ENCODE measurements at regions not wholly inside any gene's neighbourhood (a gene's known extent, or its start where the extent isn't known, plus 50 kb on each side); places are given as distances from the start of the nearest gene placed in this dataset.
A peak's percentile ranks its signal among the peaks of the same experiment; 100 is the strongest.

GRCh38 chr3:31226346-31226745 is 306.4 kb upstream of the STT3B start:
- no peaks in the 10 kb centered on the region for H3K36me3 ChIP-seq (ENCODE audit: control insufficient read depth, insufficient read depth, low read length)
- H3K27me3 Mint-ChIP-seq (ENCODE audit: low read depth in 2 of 2) = no peaks in the 10 kb centered on the region
- peak in 1 of 2 donors; percentile 61 for DNase-seq
- H3K36me3 Mint-ChIP-seq = no peaks in the 10 kb centered on the region
- peak; percentile 22 to 57 (median 35) for ATAC-seq
- peaks cover 46% of the 10 kb centered on the region for H3K4me1 ChIP-seq (ENCODE audit: control insufficient read depth, insufficient read depth, low read length)
- peaks cover 55 to 63% of the 10 kb centered on the region in 2 donors for H3K4me1 Mint-ChIP-seq
- WGBS (ENCODE audit: insufficient coverage) = 20% methylated on average over 1 of the region's 3 CpGs
- H3K4me3 Mint-ChIP-seq = peak overlapping the region; percentile 60
- H3K9me3 Mint-ChIP-seq = no peaks in the 10 kb centered on the region
- no peaks in the 10 kb centered on the region for H3K9me3 ChIP-seq (ENCODE audit: control insufficient read depth, insufficient read depth, low read length)
- peak overlapping the region; percentile 83 to 86 for H3K27ac Mint-ChIP-seq
- no peaks in the 10 kb centered on the region for H3K27me3 ChIP-seq (ENCODE audit: control insufficient read depth, insufficient read depth, low read length)
- TF ChIP-seq CTCF (IDR thresholded peaks at IDR 0.05) = no peak
- no peak overlapping the region for H3K4me3 ChIP-seq (ENCODE audit: low read length)
- intact Hi-C loops (cut with micrococcal nuclease) = no loop called here
- H3K27ac ChIP-seq (ENCODE audit: low read length) = peak overlapping the region; percentile 79

- Histone ChIP-seq H3K36me3 (ENCODE audit: control insufficient read depth, insufficient read depth, low read length) (no peaks in the 10 kb centered on the region), H3K27me3 (ENCODE audit: control insufficient read depth, insufficient read depth, low read length) (no peaks in the 10 kb centered on the region), H3K4me3 (ENCODE audit: low read length) (no peak overlapping the region), H3K9me3 (ENCODE audit: control insufficient read depth, insufficient read depth, low read length) (no peaks in the 10 kb centered on the region), H3K4me1 (ENCODE audit: control insufficient read depth, insufficient read depth, low read length) (peaks cover 54% of the 10 kb centered on the region), H3K27ac (ENCODE audit: low read length) (peak overlapping the region; percentile 79)
- no peaks in the 10 kb centered on the region for H3K9me3 Mint-ChIP-seq
- no peaks in the 10 kb centered on the region for H3K36me3 Mint-ChIP-seq
- H3K27ac Mint-ChIP-seq = peak overlapping the region; percentile 83 to 86
- peak in 1 of 2 donors; percentile 74 for DNase-seq
- peak; percentile 83 to 89 (median 88) for ATAC-seq
- H3K4me1 Mint-ChIP-seq = peaks cover 60 to 71% of the 10 kb centered on the region in 2 donors
- TF ChIP-seq CTCF (IDR thresholded peaks at IDR 0.05) = no peak
- WGBS (ENCODE audit: insufficient coverage) = 0% methylated on average over 3 of the region's 3 CpGs
- peak overlapping the region; percentile 22 for H3K4me3 Mint-ChIP-seq
- H3K27me3 Mint-ChIP-seq (ENCODE audit: low read depth in 2 of 2) = no peaks in the 10 kb centered on the region
- intact Hi-C loops (cut with micrococcal nuclease) = no loop called here
Observed at GRCh38 chr3:31227131-31227562, 305.6 kb upstream of the STT3B start.

- no peak overlapping the region for H3K4me3 ChIP-seq (ENCODE audit: low read length)
- 35% methylated on average over 3 of the region's 3 CpGs for WGBS (ENCODE audit: insufficient coverage)
- peaks cover 65% of the 10 kb centered on the region for H3K4me1 ChIP-seq (ENCODE audit: control insufficient read depth, insufficient read depth, low read length)
- intact Hi-C loops (cut with micrococcal nuclease) = no loop called here
- H3K36me3 ChIP-seq (ENCODE audit: control insufficient read depth, insufficient read depth, low read length) = no peaks in the 10 kb centered on the region
- no peak for TF ChIP-seq CTCF (IDR thresholded peaks at IDR 0.05)
- Mint-ChIP-seq H3K27me3 (ENCODE audit: low read depth in 2 of 2) (no peaks in the 10 kb centered on the region), H3K36me3 (peaks cover 2% of the 10 kb centered on the region), H3K4me3 (peak overlapping the region; percentile 45), H3K9me3 (no peaks in the 10 kb centered on the region), H3K27ac (peak overlapping the region; percentile 39 to 79), H3K4me1 (peaks cover 74 to 90% of the 10 kb centered on the region in 2 donors)
- H3K27ac ChIP-seq (ENCODE audit: low read length) = no peak overlapping the region
- H3K9me3 ChIP-seq (ENCODE audit: control insufficient read depth, insufficient read depth, low read length) = no peaks in the 10 kb centered on the region
- ATAC-seq (no peak), DNase-seq (peak in 1 of 2 donors; percentile 29)
- no peaks in the 10 kb centered on the region for H3K27me3 ChIP-seq (ENCODE audit: control insufficient read depth, insufficient read depth, low read length)
Observed at GRCh38 chr3:31230425-31231223, 302.1 kb upstream of the STT3B start.
